Left lung (tissue), 4 donors: ENCODE measurements at regions not wholly inside any gene's neighbourhood (a gene's known extent, or its start where the extent isn't known, plus 50 kb on each side); places are given as distances from the start of the nearest gene placed in this dataset.

ENCODE experiments used
- ATAC-seq: fragments of 200-7000 bp; cut with Tn5 transposase; one replicate; pipeline ENCODE4 v1.9.1; 2020; ENCODE audit warnings: moderate library complexity
- DNase-seq, 4 donors: peaks; one replicate each; pipeline ENCODE4 v3.0.0-alpha.2; 2013 to 2020
- H3K27ac ChIP-seq, 2 donors: fragments of 200-600 bp; sonication (generic) in 1 of 2; one replicate each; pipeline versions ENCODE4 v1.5.0 to v1.8.0; 2020 to 2021
- H3K27me3 ChIP-seq, 2 donors: fragments of 200-600 bp; sonication (generic) in 1 of 2; one replicate each; pipeline versions ENCODE4 v1.5.0 to v1.8.0; 2020 to 2021
- H3K36me3 ChIP-seq, 2 donors: fragments of 200-600 bp; sonication (generic) in 1 of 2; one replicate each; pipeline versions ENCODE4 v1.5.0 to v1.8.0; 2020 to 2021
- H3K4me1 ChIP-seq, 2 donors: fragments of 200-600 bp; one replicate each; pipeline ENCODE4 v1.8.0; 2021
- H3K4me3 ChIP-seq, 2 donors: fragments of 200-600 bp; sonication (generic) in 1 of 2; one replicate each; pipeline versions ENCODE4 v1.5.0 to v1.8.0; 2020 to 2021; ENCODE audit warnings: mild to moderate bottlenecking in 1 of 2
- H3K9me3 ChIP-seq, 2 donors: fragments of 200-600 bp; sonication (generic) in 1 of 2; one replicate each; pipeline versions ENCODE4 v1.5.0 to v1.8.0; 2020 to 2021
- intact Hi-C, 2 donors: fragments of 100-400 bp; cut with DNase I; formaldehyde crosslinking; loops; one replicate each; pipeline versions ENCODE4 v1.11.2 to v1.14.2; 2022
- TF ChIP-seq, protein P1 (sequence below), 2 donors: fragments of 200-600 bp; sonication (generic) in 1 of 2; IDR thresholded peaks; one replicate each; pipeline versions ENCODE4 v1.5.0 to v1.8.0; 2021; ENCODE audit warnings: antibody characterized with exemption in 2 of 2
- donor health status: DM: no; HTN: yes; CAD: no.
- donor health status: DM: no; HTN: no; CAD: no.

DNA sequence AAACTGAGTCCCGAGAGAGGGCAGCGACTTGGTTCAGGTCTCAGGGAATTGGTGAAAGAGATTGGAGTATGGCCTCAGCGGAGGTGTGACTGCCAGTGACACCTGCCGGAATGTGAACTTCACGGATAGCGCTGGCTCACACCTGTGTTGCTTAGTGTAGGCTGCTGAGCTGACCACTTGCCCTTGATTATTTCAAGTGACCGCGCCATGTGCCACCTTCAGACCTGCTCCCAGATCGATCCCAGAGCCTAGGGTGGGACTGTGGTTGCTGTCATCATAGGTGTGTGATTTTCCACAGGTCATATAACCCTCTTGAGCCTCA is 134.8 kb downstream of the GLI2 start:
- H3K36me3 ChIP-seq, result no peaks in the 10 kb centered on the region
- TF ChIP-seq, protein P1, sequence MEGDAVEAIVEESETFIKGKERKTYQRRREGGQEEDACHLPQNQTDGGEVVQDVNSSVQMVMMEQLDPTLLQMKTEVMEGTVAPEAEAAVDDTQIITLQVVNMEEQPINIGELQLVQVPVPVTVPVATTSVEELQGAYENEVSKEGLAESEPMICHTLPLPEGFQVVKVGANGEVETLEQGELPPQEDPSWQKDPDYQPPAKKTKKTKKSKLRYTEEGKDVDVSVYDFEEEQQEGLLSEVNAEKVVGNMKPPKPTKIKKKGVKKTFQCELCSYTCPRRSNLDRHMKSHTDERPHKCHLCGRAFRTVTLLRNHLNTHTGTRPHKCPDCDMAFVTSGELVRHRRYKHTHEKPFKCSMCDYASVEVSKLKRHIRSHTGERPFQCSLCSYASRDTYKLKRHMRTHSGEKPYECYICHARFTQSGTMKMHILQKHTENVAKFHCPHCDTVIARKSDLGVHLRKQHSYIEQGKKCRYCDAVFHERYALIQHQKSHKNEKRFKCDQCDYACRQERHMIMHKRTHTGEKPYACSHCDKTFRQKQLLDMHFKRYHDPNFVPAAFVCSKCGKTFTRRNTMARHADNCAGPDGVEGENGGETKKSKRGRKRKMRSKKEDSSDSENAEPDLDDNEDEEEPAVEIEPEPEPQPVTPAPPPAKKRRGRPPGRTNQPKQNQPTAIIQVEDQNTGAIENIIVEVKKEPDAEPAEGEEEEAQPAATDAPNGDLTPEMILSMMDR (IDR thresholded peaks at IDR 0.05), result no peak
- H3K9me3 ChIP-seq, result no peaks in the 10 kb centered on the region
- ATAC-seq, result no peak
- H3K27me3 ChIP-seq, result peaks cover 0 to 56% of the 10 kb centered on the region in 2 donors
- H3K4me1 ChIP-seq, result peaks cover 6 to 8% of the 10 kb centered on the region in 2 donors
- intact Hi-C loops, result no loop called here
- no peak overlapping the region for H3K27ac ChIP-seq
- H3K4me3 ChIP-seq, result no peak overlapping the region
- peak in 1 of 4 donors; percentile 31 for DNase-seq

DNA sequence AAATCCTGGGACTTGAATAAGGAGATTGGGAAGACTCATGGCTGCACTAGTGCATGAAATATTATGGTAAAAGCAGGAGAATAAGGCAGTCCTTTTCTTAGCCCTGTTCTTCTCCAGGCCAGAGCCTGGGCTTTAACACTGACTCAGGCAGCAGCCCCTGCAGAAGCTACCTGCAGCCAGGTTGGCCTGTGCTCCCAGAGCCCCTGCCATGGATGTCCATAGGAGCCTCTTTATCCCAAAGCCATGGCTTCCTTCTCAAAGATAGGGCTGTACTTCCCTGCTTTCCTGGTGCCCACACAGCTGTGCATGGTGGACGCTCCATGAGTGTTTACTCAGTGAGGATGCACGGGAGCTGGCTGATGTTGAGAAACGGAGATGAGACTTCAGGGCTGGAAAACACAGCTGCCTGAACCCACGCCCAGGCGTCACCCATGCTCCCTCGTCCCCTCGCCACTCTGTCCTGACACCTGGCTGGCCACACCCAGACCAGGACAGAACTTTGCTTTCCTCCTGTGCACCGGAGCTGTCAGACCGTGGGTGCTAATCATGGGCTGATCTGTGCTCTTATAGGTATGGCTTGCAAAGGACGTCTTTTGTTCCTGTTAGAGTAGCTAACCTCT is 135.5 kb downstream of the GLI2 start:
- H3K4me1 ChIP-seq, result peaks cover 6 to 8% of the 10 kb centered on the region in 2 donors
- H3K4me3 ChIP-seq, result no peak overlapping the region
- H3K27ac ChIP-seq, result no peak overlapping the region
- DNase-seq (peak in 1 of 4 donors; percentile 54), ATAC-seq (no peak)
- intact Hi-C loops, result no loop called here
- no peaks in the 10 kb centered on the region for H3K9me3 ChIP-seq
- TF ChIP-seq, protein P1 (IDR thresholded peaks at IDR 0.05), result no peak
- H3K36me3 ChIP-seq, result no peaks in the 10 kb centered on the region
- H3K27me3 ChIP-seq, result peaks cover 0 to 49% of the 10 kb centered on the region in 2 donors

DNA sequence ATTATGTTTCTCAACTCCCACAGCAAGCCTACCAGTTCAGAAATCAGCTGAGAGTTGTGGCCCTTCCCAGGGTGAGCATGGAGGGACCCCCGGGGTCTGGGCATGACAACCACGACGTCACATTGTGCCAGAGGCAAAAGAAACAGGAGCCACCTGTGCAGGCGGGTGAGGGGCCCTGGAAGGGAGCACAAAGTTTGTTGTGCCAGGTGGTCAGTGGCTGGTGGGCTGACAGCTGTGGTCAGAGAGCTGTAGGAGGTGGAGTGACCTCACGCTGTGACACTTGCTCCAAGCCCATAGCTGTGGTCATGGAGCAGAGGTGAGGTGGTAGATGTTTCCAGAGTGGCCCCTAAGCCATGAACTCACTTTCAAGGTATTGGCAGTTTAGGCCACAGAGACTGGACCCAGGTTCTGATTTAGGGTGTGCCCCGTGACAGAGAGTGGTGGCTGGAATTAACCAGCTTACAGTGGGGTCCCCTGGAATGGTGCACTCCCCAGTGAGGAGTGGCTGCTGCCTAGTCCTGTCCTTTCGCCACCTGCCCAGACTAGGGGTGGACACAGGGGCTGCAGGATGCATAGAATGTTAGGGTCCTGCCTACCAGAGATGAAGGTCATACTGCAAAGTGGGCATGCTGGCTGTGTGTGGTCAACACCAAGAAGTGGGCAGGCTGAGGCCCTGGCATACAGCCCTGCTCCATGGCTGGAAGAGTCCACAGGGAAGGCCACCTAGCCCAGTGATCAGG is 136.4 kb downstream of the GLI2 start:
- no peak for ATAC-seq
- intact Hi-C loops, result no loop called here
- H3K27me3 ChIP-seq, result peaks cover 0 to 40% of the 10 kb centered on the region in 2 donors

DNA sequence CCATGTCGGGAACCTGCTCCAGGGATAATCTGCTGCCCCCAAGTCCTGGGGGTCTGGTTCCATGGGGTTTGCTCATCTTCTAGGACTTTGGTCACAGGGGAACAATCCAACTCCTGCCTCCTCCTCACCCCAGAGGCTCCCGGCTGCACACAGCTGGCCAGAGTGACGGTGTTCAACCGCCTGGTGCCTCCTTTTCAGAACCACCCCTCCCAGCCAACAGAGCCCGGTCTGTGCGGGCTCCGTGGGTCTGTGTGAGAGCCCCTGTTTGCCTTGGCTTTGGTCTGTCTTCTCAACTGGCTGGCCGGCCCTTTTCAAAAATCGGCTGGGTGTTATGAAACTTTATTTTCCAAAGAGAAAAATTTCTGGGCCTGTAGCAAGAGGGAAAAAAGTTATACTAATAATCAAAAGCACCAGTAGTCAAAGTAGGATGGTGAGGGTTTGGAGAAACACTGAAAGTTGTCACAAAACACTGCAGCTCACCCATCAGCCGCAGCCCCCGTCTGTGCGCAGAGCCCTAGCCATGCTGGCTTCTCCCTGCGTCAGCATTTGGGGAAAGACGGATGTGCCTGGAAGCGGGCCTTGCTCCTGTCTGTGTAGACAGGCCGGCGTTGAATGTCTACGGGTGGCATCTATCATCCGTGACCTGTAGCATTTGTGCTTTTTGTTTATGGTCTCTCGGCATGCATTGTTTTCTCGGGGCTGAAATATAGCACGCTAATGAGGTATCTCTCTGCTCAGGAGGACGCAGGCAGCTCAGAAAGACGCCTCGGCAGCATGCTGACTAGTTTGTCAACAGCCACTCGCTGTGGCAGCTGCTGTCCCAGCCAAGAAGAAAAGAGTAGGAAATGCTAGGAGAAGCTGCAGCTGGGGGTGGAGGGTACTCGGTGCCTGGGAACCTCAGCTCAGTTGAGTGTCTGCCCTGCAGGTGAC is 138.6 kb downstream of the GLI2 start:
- TF ChIP-seq, protein P1 (IDR thresholded peaks at IDR 0.05), result no peak
- Histone ChIP-seq H3K9me3 (no peaks in the 10 kb centered on the region), H3K27ac (peak overlapping the region in 1 of 2 donors; percentile 3), H3K4me1 (no peaks in the 10 kb centered on the region), H3K4me3 (no peak overlapping the region), H3K27me3 (peaks cover 0 to 24% of the 10 kb centered on the region in 2 donors), H3K36me3 (no peaks in the 10 kb centered on the region)
- ATAC-seq (peak; percentile 38), DNase-seq (peak in 1 of 4 donors; percentile 60)
- intact Hi-C loops, result no loop called here

More for the DNA sequence above, 136.4 kb downstream of the GLI2 start:
- Histone ChIP-seq H3K27ac (no peak overlapping the region), H3K4me1 (peaks cover 5 to 6% of the 10 kb centered on the region in 2 donors), H3K36me3 (no peaks in the 10 kb centered on the region), H3K9me3 (no peaks in the 10 kb centered on the region), H3K4me3 (no peak overlapping the region)
- TF ChIP-seq, protein P1 (IDR thresholded peaks at IDR 0.05), result no peak
- peak in 1 of 4 donors; percentile 48 for DNase-seq
